GM21360 (cell line): ENCODE measurements at regions not wholly inside any gene's neighbourhood (a gene's known extent, or its start where the extent isn't known, plus 50 kb on each side); places are given as distances from the start of the nearest gene placed in this dataset.

Experiments
- ATAC-seq: cut with Tn5 transposase; IDR thresholded peaks from one replicate; pipeline ENCODE4 v1.9.1; 2021; ENCODE audit warnings: mild to moderate bottlenecking, moderate library complexity; ENCODE audit not compliant: unreplicated experiment

DNA sequence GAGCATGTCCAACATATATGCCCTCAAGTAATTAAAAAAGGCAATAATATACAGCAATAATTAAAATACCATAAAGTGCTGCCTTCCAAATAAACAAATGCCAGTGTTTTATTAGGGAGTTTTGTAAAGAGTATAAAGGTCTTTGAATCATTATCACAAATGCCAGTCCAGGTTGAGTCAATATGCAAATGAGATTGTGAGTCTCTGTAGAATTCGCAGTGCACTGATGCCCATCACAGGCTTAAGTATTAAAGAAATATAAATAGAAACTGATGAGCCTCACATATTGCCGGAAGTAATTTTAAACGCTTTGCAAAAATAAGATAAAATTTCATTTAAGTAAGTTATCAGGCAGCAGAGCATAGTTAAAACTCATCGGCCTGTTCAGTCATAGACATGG is 205.0 kb upstream of the TECRL start:
- no peak for ATAC-seq

DNA sequence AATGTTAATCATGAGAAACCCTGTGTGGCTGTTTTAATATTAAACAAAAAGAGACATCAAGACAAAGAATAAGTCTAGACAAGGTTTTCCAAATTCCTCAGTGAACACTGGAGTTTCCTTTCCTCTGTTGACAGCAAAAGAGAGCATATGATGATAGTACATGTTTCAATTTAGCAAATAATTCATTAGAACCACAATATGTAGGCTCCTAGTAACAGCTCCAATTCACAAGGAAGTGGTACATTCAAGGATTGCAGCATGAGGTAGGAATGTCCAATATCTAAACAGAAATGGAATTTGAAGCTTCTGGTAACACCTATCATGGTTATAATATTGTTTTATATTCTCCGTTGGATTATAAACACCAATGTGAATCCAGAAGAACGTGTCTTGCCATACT is 203.8 kb upstream of the TECRL start:
- no peak for ATAC-seq

DNA sequence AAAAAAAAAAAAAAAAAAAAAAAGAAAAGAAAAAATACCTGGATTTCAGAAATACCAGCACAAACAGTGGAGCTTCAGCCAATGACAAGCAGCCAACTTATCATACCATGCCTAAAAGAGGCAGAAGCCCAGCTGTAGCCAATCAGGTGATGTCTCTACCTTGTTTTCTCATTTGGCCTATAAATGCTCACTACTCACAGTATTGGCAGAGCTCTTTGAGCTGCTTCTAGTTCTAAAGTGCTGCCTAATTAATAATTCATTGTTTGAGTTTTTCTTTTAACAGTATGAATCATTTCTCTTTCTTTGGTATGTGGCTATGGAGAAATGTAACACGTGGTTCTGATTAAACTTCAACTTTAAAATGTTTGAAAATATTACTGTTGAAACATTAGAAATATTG is 188.8 kb upstream of the TECRL start:
- ATAC-seq: no peak

DNA sequence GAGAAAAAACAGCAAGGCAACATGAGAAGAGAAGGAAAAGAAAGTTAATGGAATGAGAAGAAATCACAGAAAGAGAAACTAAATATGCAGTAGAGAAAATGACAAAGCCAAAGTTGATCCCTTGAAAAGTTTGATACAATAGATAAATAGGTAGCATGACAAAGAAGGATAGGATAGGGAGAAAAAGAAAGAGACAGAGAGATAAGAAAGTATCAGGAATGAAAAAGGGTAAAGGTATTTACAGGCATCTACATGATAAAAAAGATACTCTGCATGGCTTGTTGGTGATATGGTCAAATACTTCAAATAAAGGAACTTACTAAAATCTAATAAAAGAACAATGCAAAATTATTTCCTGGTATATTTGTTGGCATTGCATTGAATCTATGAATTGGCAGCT is 185.5 kb upstream of the TECRL start:
- no peak for ATAC-seq

DNA sequence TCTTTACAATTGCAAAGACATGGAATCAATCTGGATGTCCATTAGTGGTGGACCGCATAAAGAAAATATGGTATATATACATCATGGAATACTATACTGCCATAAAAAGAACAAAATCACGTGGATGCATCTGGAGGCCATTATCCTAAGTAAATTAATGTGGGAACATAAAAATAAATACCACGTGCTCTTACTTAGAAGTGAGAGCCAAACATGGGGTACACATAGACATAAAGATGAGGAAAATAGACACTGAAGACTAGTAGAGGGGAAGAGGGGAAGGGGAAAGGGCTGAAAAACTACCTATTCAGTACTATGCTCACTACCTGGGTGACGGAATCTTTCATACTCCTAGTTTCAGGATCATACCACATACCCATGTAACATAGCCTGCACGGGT is 179.3 kb upstream of the TECRL start:
- ATAC-seq: no peak

DNA sequence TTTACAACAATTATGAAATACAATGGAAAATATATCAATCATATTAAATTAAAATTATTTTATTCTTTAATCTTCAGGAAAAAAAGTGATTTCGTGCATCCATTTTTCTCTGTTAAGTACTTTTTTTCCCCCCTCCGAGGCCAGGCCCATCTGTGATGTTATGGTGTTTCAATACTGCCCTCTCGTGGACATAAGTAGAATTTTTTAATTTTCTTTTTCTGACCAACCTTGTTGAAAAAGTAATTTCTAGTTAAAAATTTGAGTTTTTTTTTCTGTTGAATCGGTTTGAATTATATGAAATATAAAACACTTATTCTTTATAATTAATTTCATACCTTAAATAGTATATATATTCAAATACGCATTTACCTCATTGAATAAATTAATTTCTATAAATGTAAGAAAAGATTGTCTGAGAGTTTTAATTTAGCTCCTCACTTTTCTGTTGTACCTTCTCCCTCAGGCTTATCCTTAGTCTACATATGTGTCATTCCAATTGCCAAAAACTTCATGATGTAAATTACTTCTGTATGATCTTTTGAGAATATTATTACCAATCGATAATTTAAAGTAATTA is 175.8 kb upstream of the TECRL start:
- ATAC-seq: no peak

DNA sequence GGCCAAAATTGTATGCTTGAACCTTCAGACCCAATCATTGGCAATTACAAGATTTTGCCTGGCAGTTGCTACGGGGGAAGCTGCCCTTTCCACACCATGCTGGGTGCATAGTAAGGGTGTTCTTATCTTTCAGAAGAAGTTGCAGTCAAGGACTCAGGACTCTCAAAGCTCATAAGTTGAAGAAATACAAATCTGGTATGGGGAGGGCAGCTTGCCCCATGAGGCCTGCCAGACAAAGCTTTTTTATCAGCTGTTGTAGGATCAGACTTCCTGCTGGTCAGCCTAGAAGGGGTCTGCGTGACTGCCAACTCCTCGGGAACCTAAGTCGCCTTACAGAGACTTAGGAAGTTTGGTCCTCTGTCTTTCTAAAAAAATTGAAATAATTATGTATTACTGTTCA is 174.9 kb upstream of the TECRL start:
- no peak for ATAC-seq

DNA sequence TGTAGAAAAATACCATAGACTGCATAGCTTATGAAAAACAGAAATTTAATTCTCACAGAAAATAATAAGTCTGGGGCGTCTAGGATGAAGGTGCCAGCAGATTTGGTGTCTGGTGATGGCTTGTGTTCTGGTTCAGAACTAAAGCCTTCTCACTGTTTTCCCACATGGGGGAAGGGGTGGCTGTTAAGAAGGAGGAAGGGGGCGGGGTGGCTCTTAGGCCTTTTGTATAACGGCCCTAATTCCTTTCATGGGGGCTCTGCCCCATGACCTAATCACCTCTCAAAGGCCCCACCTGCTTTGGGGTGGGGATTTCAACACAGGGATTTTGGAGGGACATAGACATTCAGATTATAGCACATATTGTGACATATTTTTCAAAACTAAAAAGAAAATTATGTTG is 173.2 kb upstream of the TECRL start:
- no peak for ATAC-seq

DNA sequence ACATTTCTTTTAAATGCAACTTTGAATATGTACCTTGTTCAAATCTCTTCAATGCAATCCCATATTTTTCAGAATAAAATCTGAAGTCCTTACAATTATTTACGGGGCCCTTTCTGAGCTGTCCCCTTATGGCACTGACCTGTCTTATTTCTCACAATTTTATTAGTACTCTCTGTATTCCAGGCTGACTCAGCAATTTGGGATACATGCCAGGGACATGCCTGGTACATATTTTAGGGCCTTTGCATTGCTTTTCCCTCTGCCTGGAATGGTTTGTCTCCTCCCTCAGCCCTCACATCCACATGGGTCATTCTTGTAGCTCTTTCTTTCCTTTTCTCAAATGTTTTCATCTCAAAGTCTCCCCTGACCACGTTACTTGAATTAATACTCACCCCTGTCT is 172.2 kb upstream of the TECRL start:
- ATAC-seq: no peak

DNA sequence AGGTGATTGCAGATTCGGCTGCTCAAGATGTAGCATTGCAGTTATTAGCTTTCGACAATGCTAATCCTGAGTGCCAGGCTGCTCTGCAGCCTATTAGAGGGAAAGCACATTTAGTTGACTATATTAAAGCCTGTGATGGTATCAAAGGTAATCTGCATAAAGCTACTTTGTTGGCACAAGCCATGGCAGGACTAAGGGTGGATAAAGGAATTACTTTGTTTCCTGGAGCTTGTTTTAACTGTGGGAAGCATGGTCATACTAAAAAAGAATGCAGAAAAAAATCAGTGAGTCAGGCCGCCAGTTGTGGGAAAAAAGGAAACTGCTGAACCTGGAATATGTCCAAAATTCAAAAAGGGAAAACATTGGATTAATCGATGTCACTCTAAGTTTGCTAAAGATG is 154.9 kb upstream of the TECRL start:
- ATAC-seq: no peak

DNA sequence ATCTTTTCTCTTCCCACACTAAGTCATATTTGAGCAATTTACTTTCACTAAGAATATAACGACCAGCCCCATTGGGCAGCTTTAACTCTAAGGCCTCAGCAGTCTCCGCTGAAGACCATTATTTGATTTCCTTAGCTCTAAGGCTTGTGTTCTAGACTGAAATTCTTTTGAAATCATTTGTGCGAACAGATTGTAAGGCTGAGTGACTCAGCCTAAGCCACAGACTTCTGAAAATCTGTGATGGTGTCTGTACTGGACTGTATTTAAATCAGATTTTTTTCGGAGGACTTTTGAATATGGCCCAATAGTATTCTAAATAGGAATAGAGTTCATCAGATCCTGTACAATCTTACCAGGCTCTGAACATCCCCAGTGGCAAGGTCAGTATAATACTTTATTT is 150.3 kb upstream of the TECRL start:
- no peak for ATAC-seq

DNA sequence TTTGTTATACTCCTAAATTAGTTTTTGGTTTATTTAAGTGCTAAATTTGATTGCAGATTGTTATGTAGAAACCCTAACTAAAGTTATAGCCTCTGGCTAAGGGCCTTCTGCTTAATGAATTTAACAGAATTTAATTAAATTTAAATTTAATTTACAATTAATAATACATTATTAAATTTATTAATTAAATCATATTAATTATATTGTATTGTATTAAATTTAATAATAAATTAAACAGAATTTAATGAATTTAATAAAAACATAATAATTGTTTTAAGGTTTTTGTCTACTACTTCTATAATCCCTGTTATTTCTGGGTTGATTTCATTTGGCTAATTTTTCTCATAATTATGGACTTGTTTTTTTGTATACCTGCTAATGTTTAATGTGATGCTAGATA is 141.9 kb upstream of the TECRL start:
- no peak for ATAC-seq

DNA sequence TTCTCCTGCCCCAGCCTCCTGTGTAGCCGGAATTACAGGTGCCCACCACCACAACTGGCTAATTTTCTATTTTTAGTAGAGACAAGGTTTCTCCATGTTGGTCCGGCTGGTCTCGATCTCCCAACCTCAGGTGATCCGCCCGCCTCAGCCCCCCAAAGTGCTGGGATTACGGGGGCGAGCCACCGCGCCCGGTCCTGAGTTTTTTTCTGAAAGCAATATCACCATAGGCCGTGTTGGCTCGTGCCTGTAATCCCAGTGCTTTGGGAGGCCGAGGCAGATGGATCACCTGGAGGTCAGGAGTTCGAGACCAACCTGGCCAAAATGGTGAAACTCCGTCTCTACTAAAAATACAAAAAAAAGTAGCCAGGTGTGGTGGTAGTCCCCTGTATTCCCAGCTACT is 136.3 kb upstream of the TECRL start:
- no peak for ATAC-seq

DNA sequence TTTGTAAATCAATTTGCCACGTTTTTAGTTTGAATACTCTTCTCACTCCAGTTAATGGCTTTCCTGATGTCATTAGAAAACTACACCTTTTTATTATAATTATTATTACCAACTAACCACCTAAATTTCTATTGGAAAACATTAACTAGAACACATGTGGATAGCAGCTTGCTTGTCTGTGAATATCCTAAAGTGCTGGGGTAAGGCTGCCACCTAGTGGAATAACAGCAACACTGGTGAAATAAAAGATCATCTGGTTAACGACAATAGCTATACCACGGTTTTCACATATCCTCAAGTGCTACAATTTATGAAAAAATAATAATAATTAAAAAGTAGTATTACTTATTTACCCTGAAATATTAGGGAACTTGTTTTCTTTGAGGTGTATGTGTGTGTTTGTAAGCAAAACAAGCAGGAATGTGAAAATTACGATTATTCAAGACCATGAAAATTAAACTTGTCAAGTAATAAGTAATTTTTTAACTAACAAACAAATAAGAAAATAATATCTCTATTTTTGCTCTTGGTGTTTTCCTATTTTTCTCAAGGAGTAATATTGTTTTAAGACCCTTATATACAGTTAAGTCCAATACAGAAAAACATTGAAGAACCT is 130.1 kb upstream of the TECRL start:
- peak; percentile 94 for ATAC-seq

DNA sequence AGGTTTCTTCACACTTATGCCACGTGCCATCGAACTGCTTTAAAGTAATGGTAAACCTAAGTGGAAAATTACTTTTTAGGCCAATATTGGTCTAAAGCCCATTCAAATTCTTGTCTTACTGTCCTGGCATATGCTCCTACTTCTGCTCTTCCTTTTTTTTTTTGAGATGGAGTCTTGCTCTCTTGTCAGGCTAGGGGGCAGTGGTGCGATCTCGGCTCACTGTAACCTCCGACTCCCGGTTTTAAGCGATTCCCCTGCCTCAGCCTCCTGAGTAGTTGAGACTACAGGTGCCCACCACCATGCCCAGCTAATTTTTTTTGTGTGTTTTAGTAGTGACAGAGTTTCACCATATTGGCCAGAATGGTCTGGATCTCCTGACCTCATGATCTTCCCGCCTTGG is 129.0 kb upstream of the TECRL start:
- no peak for ATAC-seq

DNA sequence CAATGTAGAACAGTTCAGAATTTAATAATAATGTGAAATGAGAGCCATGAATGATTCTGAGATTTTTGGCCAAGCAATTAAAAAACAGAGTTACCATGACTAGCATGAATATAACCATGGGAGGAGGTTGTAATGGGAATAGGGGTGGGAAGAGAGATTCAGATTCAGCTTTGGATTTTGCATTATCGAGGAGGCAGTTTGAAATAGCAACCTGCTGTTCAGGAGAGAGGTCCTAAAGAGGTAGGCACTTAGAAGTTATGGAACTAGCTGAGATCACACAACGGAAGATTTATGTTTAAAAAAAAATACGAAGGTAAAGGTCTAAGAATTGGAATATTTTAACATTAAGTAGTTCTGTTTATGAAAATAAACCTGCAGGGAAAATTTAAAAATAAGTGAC is 124.4 kb upstream of the TECRL start:
- no peak for ATAC-seq

DNA sequence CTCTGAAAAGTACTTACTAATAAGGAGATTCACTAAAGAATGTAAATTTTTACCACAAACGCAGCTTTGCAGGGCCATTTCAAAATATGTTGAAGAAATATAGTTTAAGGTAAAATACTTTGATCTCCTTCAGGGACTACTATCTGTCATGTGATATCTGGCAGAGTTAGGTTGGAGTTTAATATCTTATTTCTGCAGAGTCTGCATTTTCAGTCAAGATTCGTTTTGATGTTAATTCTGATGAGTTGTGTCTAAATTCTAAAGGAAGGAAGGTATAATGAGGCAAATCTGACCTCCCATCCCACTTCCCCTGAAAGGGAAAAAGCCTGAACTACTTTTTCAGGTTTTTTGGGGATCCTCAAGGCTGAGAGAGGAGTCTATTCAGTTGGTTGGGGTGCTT is 123.9 kb upstream of the TECRL start:
- no peak for ATAC-seq

DNA sequence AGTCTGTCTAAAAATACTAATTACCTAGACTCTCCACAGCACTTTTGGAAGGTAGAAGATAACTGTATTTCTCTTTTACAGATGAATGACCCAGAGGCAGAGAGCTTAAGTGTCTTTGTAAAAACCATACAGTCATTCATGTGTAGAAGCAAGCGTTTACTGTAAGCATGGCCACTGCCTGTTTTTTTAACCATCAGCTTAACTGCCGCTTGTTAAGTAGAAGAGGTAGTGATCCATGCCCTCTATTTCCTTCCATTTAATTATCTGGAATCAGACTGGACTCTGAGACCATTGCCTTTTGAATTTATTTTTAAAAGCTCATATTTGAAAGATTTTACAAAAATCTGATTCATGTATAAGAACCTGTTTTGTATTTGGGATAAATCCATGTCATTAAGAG is 111.2 kb upstream of the TECRL start:
- ATAC-seq: no peak

DNA sequence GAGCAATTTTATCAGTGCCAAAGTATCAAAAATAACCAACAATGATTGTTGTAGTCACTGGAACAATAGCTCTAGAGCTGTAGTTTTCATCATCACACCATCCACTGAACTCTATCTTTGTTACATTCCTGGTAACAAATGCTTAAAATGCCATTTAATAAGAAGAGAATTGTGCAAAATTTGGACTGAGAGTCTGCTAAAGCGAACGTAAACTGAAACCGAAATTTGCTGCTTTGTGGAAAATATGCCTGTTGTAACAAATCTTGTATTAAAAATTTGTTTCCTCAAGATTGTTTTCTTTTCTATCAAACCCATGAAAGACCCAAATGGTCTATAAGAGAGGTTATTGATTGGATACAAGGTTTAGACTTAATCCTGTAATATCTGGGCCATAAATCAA is 109.3 kb upstream of the TECRL start:
- ATAC-seq: no peak

DNA sequence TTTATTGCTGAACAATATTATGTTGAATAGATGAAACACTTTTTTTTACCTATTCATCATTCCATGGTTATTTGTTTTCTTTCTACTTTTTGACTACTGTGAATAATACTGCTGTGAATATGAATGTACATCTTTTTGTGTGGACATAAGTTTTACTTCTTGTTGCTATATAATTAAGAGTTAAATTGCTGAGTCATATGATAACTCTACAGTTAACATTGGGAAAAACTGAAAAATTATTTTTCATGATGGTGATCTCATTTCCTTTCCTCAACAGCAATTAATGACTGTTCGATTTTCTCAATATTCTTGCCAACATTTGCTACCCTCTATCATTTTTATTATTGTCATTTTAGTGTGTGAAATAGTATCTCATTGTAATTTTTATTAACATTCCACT is 106.9 kb upstream of the TECRL start:
- ATAC-seq: no peak

DNA sequence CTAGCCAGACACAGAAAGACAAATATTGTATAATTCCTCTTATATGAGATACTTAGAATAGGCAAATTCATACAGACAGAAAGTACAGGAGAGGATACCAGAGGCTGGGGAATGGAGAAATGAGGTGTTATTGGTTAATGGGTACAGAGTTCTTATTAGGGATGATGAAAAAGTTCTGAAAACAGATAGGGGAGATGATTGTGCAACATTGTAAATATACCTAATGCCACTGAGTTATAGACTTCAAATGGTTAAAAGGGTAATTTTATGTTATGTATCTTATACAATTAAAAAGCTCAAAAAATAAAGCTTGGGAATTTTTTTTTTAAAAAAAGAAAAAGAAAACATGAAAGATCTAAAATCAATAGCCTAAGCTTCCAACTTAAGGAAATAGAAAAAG is 98.8 kb upstream of the TECRL start:
- ATAC-seq: no peak

DNA sequence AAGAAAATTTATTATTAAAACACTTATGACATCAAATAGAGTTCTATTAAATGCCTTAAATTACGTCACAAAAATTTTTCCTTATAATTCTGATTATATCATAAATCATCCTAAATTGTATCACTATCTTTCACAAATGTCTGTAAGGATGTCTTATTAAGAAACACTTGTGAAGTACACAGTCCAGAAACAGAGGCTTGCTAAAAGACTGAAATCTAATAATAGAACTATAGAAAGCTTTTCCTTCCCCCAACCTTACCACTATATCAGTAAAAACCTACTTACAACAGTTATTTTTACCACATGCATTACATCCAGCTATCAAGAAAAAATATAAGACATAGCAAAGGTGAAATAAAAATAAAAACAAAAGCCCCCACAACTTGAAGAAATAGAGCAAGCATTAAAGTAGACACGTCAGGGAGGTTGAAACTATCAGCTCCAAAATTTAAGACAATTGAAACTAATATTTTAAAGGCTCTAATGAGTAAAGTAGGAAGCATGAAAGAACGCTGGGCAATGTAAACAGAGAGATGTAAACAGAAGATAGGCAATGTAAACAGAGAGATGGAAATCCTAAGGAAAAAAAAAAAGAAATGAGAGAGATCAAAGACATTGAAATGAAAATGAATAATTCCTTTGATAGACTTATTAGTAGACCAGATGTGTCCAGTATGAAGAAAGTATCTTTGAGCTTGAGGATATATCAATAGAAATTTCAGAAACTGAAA is 94.9 kb upstream of the TECRL start:
- no peak for ATAC-seq

DNA sequence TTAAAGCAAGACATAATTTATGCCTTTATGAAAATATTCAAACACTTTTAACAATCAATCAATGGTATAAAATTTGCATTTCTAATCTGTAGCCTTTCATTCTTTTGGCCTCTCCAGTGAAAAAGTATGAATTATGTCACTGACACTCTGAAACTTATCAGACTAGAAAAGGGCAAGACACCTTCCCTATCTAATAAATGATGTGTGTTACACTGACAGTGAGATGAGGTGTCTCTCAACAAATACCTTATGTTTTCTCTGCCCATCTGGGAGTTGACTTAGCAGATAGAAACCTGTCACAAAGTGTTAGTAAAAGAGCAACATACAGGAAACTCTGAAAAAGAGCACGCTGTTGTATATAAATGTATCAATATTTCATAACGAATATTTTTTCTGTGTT is 94.2 kb upstream of the TECRL start:
- no peak for ATAC-seq
